ENCODE measurements at regions not wholly inside any gene's neighbourhood (a gene's known extent, or its start where the extent isn't known, plus 50 kb on each side); places are given as distances from the start of the nearest gene placed in this dataset.

DNA sequence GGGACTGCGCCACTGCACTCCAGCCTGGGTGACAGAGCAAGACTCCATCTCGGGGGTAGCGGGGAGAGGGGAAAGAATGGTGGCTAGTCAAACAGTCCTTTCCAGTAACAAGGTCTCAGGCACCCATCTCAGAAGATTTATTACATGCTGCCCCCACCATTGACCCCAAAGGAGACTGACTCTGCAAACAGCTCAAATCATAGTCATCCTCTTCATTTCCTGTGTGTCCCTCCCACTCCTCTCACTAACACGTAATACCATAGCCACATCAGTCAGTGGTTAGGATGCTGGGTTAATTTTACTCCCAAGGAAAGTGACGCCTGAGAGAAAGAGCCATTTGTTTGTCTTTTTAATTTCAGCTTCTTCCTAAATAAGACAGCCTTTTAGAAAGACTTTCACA, 56.6 kb upstream of the BET1 start:
- TF ChIP-seq, protein P1, sequence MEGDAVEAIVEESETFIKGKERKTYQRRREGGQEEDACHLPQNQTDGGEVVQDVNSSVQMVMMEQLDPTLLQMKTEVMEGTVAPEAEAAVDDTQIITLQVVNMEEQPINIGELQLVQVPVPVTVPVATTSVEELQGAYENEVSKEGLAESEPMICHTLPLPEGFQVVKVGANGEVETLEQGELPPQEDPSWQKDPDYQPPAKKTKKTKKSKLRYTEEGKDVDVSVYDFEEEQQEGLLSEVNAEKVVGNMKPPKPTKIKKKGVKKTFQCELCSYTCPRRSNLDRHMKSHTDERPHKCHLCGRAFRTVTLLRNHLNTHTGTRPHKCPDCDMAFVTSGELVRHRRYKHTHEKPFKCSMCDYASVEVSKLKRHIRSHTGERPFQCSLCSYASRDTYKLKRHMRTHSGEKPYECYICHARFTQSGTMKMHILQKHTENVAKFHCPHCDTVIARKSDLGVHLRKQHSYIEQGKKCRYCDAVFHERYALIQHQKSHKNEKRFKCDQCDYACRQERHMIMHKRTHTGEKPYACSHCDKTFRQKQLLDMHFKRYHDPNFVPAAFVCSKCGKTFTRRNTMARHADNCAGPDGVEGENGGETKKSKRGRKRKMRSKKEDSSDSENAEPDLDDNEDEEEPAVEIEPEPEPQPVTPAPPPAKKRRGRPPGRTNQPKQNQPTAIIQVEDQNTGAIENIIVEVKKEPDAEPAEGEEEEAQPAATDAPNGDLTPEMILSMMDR (IDR thresholded peaks at IDR 0.05) = no peak
- TF ChIP-seq POLR2A (IDR thresholded peaks at IDR 0.05) = no peak

Measured in uterus (tissue), 2 donors.